IMR-90 (cell line): ENCODE measurements at regions not wholly inside any gene's neighbourhood (a gene's known extent, or its start where the extent isn't known, plus 50 kb on each side); places are given as distances from the start of the nearest gene placed in this dataset.

ENCODE experiments used
- ATAC-seq: fragments of 200-7000 bp; cut with Tn5 transposase; 2 replicates; pipeline ENCODE4 v1.9.1; 2020; ENCODE audit warnings: low read depth, mild to moderate bottlenecking, moderate library complexity
- BruUV-seq: library from RNA; stranded (reverse); fragments of 400-500 nt; replicated peaks from 2 replicates; lab custom pipeline; 2021; lab: Mats Ljungman, UMichigan
- CTCF ChIA-PET: fragments of 300-600 bp; formaldehyde crosslinking; extraction: SDS; loops from one replicate; lab custom pipeline; 2021; ENCODE audit warnings: antibody characterized with exemption; lab: Yijun Ruan, JAX
- POLR2A ChIA-PET: fragments of 300-600 bp; sonication (Branson Sonifier 250); formaldehyde crosslinking; loops from one replicate; lab custom pipeline; 2022; ENCODE audit warnings: antibody characterized with exemption; ENCODE audit not compliant: unreplicated experiment; lab: Charles Lee
- DNase-seq: peaks from one replicate; pipeline ENCODE4 v3.0.0; 2013
- H2AFZ ChIP-seq: replicated peaks from 2 replicates; pipeline ENCODE3; 2013; ENCODE audit warnings: low read length, mild to moderate bottlenecking; ENCODE audit not compliant: poor library complexity
- H2AK5ac ChIP-seq: 2 replicates; pipeline ENCODE4 v1.6.1; 2013; ENCODE audit warnings: low read depth, low read length, inconsistent platforms
- H2AK9ac ChIP-seq: replicated peaks from 2 replicates; pipeline ENCODE3; 2013; ENCODE audit warnings: mild to moderate bottlenecking, low read depth, low read length, moderate library complexity; ENCODE audit not compliant: poor library complexity
- H2BK120ac ChIP-seq: 2 replicates; pipeline ENCODE4 v1.6.1; 2013; ENCODE audit warnings: low read depth, low read length, inconsistent platforms
- H2BK15ac ChIP-seq: 3 replicates; pipeline ENCODE4 v1.6.1; 2013; ENCODE audit warnings: low read depth, low read length, inconsistent platforms
- H2BK20ac ChIP-seq: 2 replicates; pipeline ENCODE4 v1.6.1; 2013; ENCODE audit warnings: low read depth, mild to moderate bottlenecking, inconsistent platforms, low read length, moderate library complexity
- H2BK5ac ChIP-seq: 2 replicates; pipeline ENCODE4 v1.6.1; 2013; ENCODE audit warnings: mild to moderate bottlenecking, low read depth, low read length, inconsistent platforms; ENCODE audit not compliant: poor library complexity, severe bottlenecking
- H3K14ac ChIP-seq: replicated peaks from 2 replicates; pipeline ENCODE4 v1.6.1; 2013; ENCODE audit warnings: low read depth, low read length, inconsistent platforms
- H3K18ac ChIP-seq: 2 replicates; pipeline ENCODE4 v1.6.1; 2013; ENCODE audit warnings: low read depth, low read length, control low read depth
- H3K23ac ChIP-seq: 2 replicates; pipeline ENCODE4 v1.6.1; 2013; ENCODE audit warnings: low read depth, low read length, inconsistent platforms
- H3K27ac ChIP-seq: 2 replicates; pipeline ENCODE4 v1.5.1; 2013; ENCODE audit warnings: mild to moderate bottlenecking, control low read depth, low read length; ENCODE audit not compliant: insufficient read depth
- H3K27me3 ChIP-seq: 2 replicates; pipeline ENCODE4 v1.6.1; 2013; ENCODE audit warnings: low read length; ENCODE audit not compliant: control insufficient read depth, insufficient read depth
- H3K36me3 ChIP-seq: 2 replicates; pipeline ENCODE4 v1.6.1; 2013; ENCODE audit warnings: low read length, mixed read lengths; ENCODE audit not compliant: control insufficient read depth, insufficient read depth
- H3K4ac ChIP-seq: 2 replicates; pipeline ENCODE4 v1.6.1; 2013; ENCODE audit warnings: low read depth, low read length, inconsistent platforms
- H3K4me1 ChIP-seq: 2 replicates; pipeline ENCODE4 v1.6.1; 2013; ENCODE audit warnings: low read length, mixed read lengths; ENCODE audit not compliant: control insufficient read depth, insufficient read depth
- H3K4me2 ChIP-seq: 2 replicates; pipeline ENCODE4 v1.6.1; 2013; ENCODE audit warnings: low read depth, mild to moderate bottlenecking, control low read depth, low read length, moderate library complexity
- H3K4me3 ChIP-seq: 2 replicates; pipeline ENCODE4 v1.5.1; 2013; ENCODE audit warnings: low read depth, mild to moderate bottlenecking, control low read depth, low read length, moderate library complexity; ENCODE audit not compliant: insufficient read depth
- H3K56ac ChIP-seq: 2 replicates; pipeline ENCODE4 v1.6.1; 2013; ENCODE audit warnings: low read length, inconsistent platforms; ENCODE audit not compliant: insufficient read depth; ENCODE audit errors: extremely low read depth
- H3K79me1 ChIP-seq, 2 experiments: 2 replicates each; pipeline ENCODE4 v1.6.1; 2013; ENCODE audit warnings: low read length in 2 of 2, inconsistent platforms in 1 of 2, low read depth in 1 of 2
- H3K9ac ChIP-seq: 2 replicates; pipeline ENCODE4 v1.6.1; 2013; ENCODE audit warnings: low read depth, low read length, control low read depth
- H3K9me1 ChIP-seq: 2 replicates; pipeline ENCODE4 v1.6.1; 2013; ENCODE audit warnings: low read length, inconsistent platforms; ENCODE audit not compliant: insufficient read depth
- H3K9me3 ChIP-seq: 2 replicates; pipeline ENCODE4 v1.6.1; 2013; ENCODE audit warnings: low read length; ENCODE audit not compliant: control insufficient read depth, insufficient read depth
- H4K20me1 ChIP-seq: 2 replicates; pipeline ENCODE4 v1.6.1; 2013; ENCODE audit warnings: low read length, inconsistent platforms; ENCODE audit not compliant: insufficient read depth
- H4K5ac ChIP-seq: 2 replicates; pipeline ENCODE4 v1.6.1; 2013; ENCODE audit warnings: mild to moderate bottlenecking, low read depth, low read length, control low read depth
- H4K8ac ChIP-seq, 2 experiments: 2 replicates each; pipeline ENCODE4 v1.6.1; 2013; ENCODE audit warnings: low read depth in 2 of 2, low read length in 2 of 2, control low read depth in 1 of 2, inconsistent platforms in 1 of 2
- H4K91ac ChIP-seq: 2 replicates; pipeline ENCODE4 v1.6.1; 2013; ENCODE audit warnings: low read depth, low read length, inconsistent platforms; ENCODE audit not compliant: insufficient read depth
- MAZ ChIP-seq: IDR thresholded peaks from 2 replicates; pipeline ENCODE4 v1.6.1; 2012; ENCODE audit warnings: low read depth, mild to moderate bottlenecking, low read length, improper control_type of control experiment, moderate library complexity, borderline replicate concordance
- WGBS, 2 experiments: methylation state at CpG; one replicate each; pipeline versions ENCODE4 v1.1.5 to v1.1.7; 2013; ENCODE audit warnings: missing lambda C conversion rate in 2 of 2; ENCODE audit not compliant: insufficient read length in 1 of 2; ENCODE audit errors: extremely low coverage in 2 of 2; 5-methylcytosine and 5-hydroxymethylcytosine counted together
- dilution Hi-C: fragments of 300-500 bp; cut with HindIII; formaldehyde crosslinking; loops from one replicate; pipeline ENCODE4 v1.14.3; 2018; ENCODE audit warnings: low sequenced_read_pairs; ENCODE audit not compliant: unreplicated experiment
- in situ Hi-C: fragments of 300-500 bp; cut with MboI; formaldehyde crosslinking; loops from 3 replicates; pipeline ENCODE4 v1.14.3; 2019; ENCODE audit warnings: low sequenced_read_pairs, inconsistent platforms, mixed read lengths
- intact Hi-C: fragments of 100-400 bp; cut with micrococcal nuclease; formaldehyde crosslinking; loops from 2 replicates; pipeline ENCODE4 v1.10.0; 2022

DNA sequence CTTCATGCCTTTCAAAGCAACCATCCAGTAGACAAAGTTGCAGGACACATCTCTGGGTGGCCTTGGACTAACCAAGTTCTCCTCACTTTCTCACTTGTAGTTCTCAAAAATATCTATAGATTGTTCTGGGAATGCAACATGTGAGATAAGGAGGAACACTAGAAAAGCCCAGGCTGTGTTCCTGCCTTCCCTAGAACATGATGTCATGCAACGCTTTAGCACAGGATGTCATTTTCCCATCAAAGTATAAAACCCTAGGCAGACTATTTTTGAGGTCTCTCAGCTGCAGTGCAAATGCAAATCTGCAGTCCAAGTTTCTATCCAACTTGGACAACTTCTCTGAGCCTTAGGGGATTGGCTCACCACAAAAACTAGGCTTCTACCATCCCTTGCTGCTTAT is 78.8 kb upstream of the PCDH7 start:
- dilution Hi-C loops = no loop called here

More for the DNA sequence above, 78.8 kb upstream of the PCDH7 start:
- no peak overlapping the region for H2AFZ ChIP-seq
- H4K5ac ChIP-seq = no peak overlapping the region
- H3K4ac ChIP-seq = no peak overlapping the region
- CTCF ChIA-PET = no interaction called here
- H2BK120ac ChIP-seq = no peak overlapping the region
- no TSS peak for BruUV-seq
- in situ Hi-C loops = no loop called here
- no peak overlapping the region for H2BK15ac ChIP-seq
- H3K4me3 ChIP-seq = no peak overlapping the region
- no peaks in the 10 kb centered on the region for H3K27me3 ChIP-seq
- POLR2A ChIA-PET = no interaction called here
- no peaks in the 10 kb centered on the region for H3K9me1 ChIP-seq
- no peak overlapping the region for H2AK9ac ChIP-seq
- no CpG with 5 or more reads among the region's 1 CpG for WGBS, 2 experiments
- no peak overlapping the region for H3K23ac ChIP-seq
- DNase-seq = no peak
- no peak overlapping the region for H4K8ac ChIP-seq
- H3K14ac ChIP-seq = no peak overlapping the region
- H4K20me1 ChIP-seq = no peaks in the 10 kb centered on the region
- H2BK5ac ChIP-seq = no peak overlapping the region
- no peak overlapping the region for H3K56ac ChIP-seq
- no peaks in the 10 kb centered on the region for H3K9me3 ChIP-seq
- H2AK5ac ChIP-seq = no peak overlapping the region
- H3K4me2 ChIP-seq = no peak overlapping the region
- H3K9ac ChIP-seq = no peak overlapping the region
- TF ChIP-seq MAZ = no peak
- H3K79me1 ChIP-seq = no peaks in the 10 kb centered on the region
- no peaks in the 10 kb centered on the region for H3K36me3 ChIP-seq
- H4K91ac ChIP-seq = no peak overlapping the region
- no peaks in the 10 kb centered on the region for H3K4me1 ChIP-seq
- H3K18ac ChIP-seq = no peak overlapping the region
- intact Hi-C loops = no loop called here
- H2BK20ac ChIP-seq = no peak overlapping the region
- no peak overlapping the region for H3K27ac ChIP-seq
- no peak for ATAC-seq
